ENCODE measurements at regions not wholly inside any gene's neighbourhood (a gene's known extent, or its start where the extent isn't known, plus 50 kb on each side); places are given as distances from the start of the nearest gene placed in this dataset.

- Mint-ChIP-seq H3K36me3 (ENCODE audit: insufficient read depth in 1 of 3, low read depth in 3 of 3) (no peaks in the 10 kb centered on the region), H3K27me3 (ENCODE audit: low read depth) (peaks cover 1% of the 10 kb centered on the region; the same call in 1 of the 2 replicates), H3K4me1 (0 out of 4 replicates have a peak, but pooled peaks cover 0 to 2% of the 10 kb centered on the region in 2 experiments), H3K27ac (no peak overlapping the region), H3K9me3 (no peaks in the 10 kb centered on the region; a peak in 1 of 5 replicates), H3K4me3 (no peak overlapping the region)
- no peak for DNase-seq
- Histone ChIP-seq H4K20me1 (ENCODE audit: control insufficient read depth, insufficient read depth, insufficient read length) (no peaks in the 10 kb centered on the region), H3K27me3 (ENCODE audit: insufficient read depth, low read length) (no peaks in the 10 kb centered on the region), H2BK5ac (ENCODE audit: insufficient read length, low read length) (no peak overlapping the region), H4K5ac (ENCODE audit: insufficient read length, low read depth, low read length) (no peak overlapping the region), H3K4me2 (ENCODE audit: insufficient read depth, insufficient read length, low read length) (no peak overlapping the region), H3T11ph (ENCODE audit: low read length) (no peak overlapping the region), H3K9me3 (ENCODE audit: control insufficient read depth, low read depth, low read length) (no peaks in the 10 kb centered on the region), H2BK15ac (ENCODE audit: low read depth, low read length) (no peak overlapping the region), H2BK120ac (ENCODE audit: low read depth, low read length, poor library complexity, severe bottlenecking) (no peak overlapping the region), H2BK12ac (ENCODE audit: insufficient read length, low read depth, low read length) (no peak overlapping the region), H3K9ac (ENCODE audit: extremely low read depth, insufficient read length, low read length) (no peak overlapping the region), H3K56ac (ENCODE audit: insufficient read length, low read depth, low read length) (no peak overlapping the region), H3K79me2 (ENCODE audit: insufficient read depth, low read length) (no peaks in the 10 kb centered on the region), H3K4ac (ENCODE audit: low read depth, low read length) (no peak overlapping the region), H3K14ac (ENCODE audit: insufficient read depth, low read length) (no peak overlapping the region), H2BK20ac (ENCODE audit: low read depth, low read length, poor library complexity, severe bottlenecking) (no peak overlapping the region), H3K4me1 (ENCODE audit: insufficient read depth, low read length) (no peaks in the 10 kb centered on the region), H3K23me2 (ENCODE audit: insufficient read length, low read depth, low read length, poor library complexity, severe bottlenecking) (no peaks in the 10 kb centered on the region), H2AK5ac (ENCODE audit: insufficient read length, low read length) (no peak overlapping the region), H4K8ac (replicated peaks; ENCODE audit: insufficient read length, low read depth, low read length) (no peak overlapping the region), H2AFZ (ENCODE audit: low read length) (no peak overlapping the region), H4K91ac (ENCODE audit: insufficient read length, low read depth, low read length) (no peak overlapping the region), H3K23ac (ENCODE audit: insufficient read length, low read depth, low read length) (no peak overlapping the region), H3K18ac (ENCODE audit: insufficient read length, low read depth, low read length) (no peak overlapping the region), H3K27ac (ENCODE audit: insufficient read length, low read depth, low read length) (no peak overlapping the region), H3K79me1 (ENCODE audit: insufficient read depth, low read depth, low read length, poor library complexity, severe bottlenecking) (no peaks in the 10 kb centered on the region)
- no CpG with 5 or more reads among the region's 2 CpGs for WGBS (ENCODE audit: extremely low coverage, insufficient read length, low lambda C conversion rate)
- no peak for TF ChIP-seq CTCF (conservative IDR thresholded peaks at IDR 0.05)
These were observed 363.8 kb upstream of the PTCHD4 start for GRCh38 chr6:48474830-48475229.

All from H9 (cell line).